Activated gamma-delta T cell (primary cell): ENCODE measurements at regions not wholly inside any gene's neighbourhood (a gene's known extent, or its start where the extent isn't known, plus 50 kb on each side); places are given as distances from the start of the nearest gene placed in this dataset.
"Not testable (repeated sequence)": the region's sequence is repeated elsewhere in the genome, so short reads cannot be mapped to it uniquely, and the experiment has no call there.

ENCODE experiments used
- DNase-seq: peaks from one replicate; lab custom pipeline; 2025; lab: John Stamatoyannopoulos, UW

DNA sequence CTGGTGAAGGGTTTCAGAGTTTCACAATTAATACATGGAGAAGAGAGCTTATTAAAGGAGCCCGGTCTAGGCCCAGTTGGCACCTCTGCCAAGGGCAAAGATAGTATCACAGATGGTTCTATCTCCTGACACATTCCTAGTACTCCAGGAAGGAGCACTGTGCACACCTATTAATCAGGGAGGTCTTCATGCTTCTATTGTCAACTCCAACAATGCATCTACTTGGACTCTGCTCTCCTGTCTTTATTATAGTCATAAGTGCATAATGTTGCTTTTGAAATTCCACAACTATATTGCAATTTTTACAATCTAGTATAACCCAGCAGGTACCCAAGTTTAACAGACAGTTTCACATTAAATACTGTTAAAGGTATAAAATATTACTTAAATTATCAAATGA is 174.5 kb upstream of the TSC22D1 start:
- no peak for DNase-seq

DNA sequence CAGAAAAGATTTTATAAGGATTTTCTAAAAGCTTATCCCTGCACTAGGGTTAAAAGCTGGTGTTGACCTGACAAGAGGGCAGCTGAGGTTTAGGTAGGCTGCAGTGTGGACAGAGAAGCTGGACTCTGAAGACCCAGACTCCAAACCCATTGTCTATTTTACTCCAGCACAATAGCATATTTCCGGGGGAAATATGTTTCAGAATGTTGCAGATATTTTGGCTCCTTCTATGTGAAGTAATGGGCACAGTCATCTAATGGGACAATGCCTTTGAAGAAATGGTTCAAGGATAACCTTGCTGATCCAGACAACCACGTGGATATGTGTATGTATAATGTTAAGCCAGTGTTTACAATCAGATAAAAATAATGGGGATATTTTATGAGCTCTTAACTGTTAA is 173.8 kb upstream of the TSC22D1 start:
- no peak for DNase-seq

- no peak for DNase-seq
Observed at GRCh38 chr13:44748439-44748838, 172.3 kb upstream of the TSC22D1 start.

- DNase-seq = no peak
Observed at GRCh38 chr13:44747179-44747578, 171.0 kb upstream of the TSC22D1 start.

DNA sequence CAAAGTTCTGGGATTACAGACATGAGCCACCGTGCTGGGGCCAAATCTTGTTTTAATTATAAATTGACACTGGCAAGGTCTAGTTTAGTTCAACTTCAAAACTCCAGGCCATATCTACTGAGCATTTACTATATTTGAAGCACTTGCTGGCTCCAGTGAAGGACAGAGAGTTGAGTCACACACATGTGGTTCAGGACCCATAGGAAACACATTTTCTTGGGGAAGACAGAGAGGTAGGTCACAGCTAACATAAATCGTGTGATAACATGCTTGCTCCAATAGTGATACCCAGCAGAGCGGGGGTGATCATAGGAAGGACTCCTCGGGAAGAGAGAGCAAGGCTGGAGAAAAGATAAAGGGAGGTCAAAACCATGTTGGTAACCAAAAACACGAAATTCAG is 170.6 kb upstream of the TSC22D1 start:
- no peak for DNase-seq

GRCh38 chr13:44744880-44745633 is 168.9 kb upstream of the TSC22D1 start:
- no peak for DNase-seq

DNA sequence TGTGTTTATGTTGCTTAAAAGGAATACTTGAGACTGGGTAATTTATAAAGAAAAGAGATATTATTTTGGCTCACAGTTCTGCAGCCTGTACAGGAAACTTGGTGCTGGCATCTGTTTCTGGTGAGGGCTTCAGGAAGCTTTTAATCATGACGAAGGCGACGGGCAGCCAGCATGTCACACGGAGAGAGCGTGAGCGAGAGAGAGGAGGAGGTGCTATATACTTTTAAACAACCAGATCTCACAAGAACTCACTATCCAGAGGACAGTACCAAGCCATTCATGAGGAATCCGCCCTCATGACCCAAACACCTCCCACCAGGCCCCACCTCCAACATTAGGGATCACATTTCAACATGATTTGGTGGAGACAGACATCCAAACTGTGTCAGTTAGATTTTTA is 163.4 kb upstream of the TSC22D1 start:
- no peak for DNase-seq

- DNase-seq = no peak
Observed at GRCh38 chr13:44739120-44739519, 163.0 kb upstream of the TSC22D1 start.

DNA sequence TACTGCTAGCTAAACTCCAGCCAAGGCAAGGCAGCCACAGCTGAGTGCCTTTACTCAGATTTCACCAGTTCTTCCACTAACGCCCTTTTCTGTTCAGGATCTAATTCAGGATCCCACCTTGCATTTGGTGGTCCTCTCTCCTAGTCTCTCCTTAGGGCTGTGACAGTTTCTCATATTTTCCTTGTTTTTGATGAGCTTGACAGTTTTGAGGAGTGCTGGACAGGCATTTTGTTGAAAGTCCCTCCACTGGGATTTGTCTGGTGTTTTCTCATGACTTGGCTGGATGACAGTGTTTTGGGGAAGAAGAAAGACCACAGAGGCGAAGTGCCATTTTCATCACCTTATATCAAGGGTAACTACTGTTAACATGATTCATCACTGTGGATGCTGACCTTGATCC is 162.3 kb upstream of the TSC22D1 start:
- no peak for DNase-seq

DNA sequence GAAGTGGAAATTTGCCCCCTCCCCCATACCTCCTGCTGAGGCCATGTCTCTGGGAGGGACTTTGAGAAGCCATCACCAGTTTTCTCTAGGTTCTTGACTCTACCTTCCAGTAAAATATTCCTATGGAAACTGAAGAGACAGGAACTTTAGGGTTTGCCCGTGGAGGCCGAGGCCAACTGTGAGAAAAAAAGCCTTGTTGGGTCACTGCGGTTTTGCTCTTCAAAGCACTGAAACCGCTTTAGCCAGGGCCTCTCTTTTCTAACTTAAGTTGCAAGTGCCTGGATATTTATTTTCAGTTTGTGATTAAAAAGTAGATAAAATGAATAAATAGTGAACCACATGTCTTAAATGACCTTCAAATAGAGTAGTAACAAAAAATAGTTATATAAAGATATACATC is 159.7 kb upstream of the TSC22D1 start:
- no peak for DNase-seq

DNA sequence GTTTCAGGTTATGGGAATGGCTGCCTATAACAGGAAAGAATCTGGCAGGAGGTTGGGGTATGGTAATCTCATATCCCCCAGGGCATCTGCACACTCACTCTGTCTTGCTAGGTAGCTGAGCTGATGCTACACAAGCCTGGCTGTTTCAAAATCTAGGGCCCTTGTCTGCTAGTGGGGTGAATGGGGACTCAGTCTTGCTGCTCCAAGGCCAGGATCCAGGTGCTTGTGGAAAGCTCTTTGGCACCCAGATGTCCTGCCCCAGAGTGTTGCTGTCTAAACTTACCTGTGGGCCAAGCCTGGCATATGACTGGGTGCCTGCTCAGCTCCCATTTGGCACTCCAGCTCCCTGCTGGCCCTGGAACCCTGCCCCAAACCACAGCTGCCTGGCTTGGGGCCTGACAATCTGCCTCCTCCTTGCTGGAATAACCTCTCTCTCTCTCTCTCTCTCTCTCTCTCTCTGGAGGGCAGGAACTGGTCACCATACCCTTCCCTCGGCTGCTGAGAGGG is 158.1 kb upstream of the TSC22D1 start:
- no peak for DNase-seq

- DNase-seq = no peak
Observed at GRCh38 chr13:44732503-44733098, 156.5 kb upstream of the TSC22D1 start.

DNA sequence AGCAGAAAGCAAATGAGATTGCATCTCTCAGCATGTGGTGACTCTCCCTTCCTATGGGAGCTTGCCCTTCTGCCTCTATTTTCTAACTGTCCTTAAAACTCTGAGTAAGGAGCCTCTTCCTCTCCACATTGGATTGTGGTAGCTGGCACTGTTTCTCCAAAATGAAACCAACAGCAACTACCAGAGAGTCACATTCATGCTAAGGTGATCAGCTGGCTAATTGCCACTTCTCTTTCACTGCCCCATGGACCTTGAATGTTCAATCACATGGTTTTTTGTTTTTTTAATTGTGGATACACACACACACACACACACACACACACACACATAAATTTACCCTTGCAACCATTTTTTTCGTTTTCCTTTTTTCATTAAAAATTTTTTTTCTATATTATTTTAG is 154.7 kb upstream of the TSC22D1 start:
- no peak for DNase-seq

DNA sequence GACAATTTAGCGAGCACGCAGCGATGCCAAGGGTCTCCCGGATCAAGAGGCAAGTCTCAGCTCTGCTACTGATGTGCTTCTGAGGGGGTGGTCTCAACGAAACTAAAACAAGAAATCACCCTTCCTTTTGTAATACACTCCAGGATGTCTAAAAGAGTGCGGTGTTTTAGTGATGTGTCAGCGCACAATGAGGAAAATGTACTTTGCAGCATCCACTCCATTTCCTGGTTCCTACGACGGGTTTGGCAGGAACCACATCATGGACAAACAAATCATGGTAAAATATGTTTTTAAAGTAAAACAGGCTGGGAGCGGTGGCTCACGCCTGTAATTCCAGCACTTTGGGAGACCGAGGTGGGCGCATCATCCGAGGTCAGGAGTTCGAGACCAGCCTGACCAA is 154.0 kb upstream of the TSC22D1 start:
- no peak for DNase-seq

- DNase-seq = not testable (repeated sequence)
Observed at GRCh38 chr13:44727591-44727990, 151.5 kb upstream of the TSC22D1 start.

DNA sequence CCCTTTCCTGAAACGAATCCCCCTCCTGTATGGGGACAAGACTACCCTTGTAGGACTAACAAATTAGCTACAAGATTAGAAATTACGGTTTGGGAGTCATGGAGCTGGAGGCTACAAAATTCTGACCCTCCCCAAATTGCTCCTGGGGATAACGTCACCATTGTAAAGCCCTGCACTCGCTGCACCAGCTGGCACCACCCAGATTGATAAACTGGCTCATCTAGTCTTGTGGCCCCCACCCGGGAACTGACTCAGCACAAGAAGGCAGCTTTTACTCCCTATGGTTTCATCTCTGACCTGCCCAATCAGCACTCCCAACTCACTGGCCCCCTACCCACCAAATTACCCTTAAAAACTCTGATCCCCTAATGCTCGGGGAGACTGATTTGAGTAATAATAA is 150.6 kb upstream of the TSC22D1 start:
- DNase-seq = no peak

- DNase-seq = no peak
Observed at GRCh38 chr13:44726214-44726613, 150.1 kb upstream of the TSC22D1 start.

DNA sequence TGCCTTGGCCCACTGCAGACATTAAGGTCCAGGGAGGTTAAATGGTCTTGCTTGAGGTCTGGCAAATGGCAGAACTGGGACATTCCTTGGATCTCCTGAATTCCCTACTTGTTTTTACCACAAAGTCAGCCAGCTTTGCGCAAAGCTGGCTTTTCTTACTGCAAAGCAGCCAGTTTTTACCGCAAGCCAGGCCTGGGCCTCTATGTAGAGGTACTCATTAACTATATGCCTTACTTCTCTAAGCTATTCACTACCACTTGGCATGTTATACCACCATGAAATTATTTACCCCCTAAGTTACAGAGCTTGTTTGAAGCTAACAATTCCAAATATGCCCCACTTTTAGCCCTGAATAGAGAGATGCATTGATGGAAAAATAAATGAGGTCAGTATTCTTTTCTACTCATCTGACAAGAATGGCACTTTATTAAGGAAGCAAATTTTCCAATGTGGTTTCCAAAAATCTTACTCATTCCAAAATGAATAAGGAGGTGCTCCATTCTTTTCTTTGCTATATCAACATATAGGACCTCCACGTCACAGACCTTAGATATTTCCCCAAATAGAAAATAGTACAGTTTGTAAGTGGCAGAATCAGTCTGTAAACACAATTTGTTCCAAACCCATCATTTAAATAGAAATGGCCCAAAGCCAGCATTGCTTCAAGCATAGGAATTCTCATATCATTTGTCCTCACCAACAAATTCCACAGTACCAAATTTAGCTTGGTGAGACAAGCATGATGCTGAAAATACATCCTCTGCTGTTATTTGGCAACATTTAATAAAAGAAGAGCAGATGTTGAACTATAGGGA is 143.9 kb upstream of the TSC22D1 start:
- DNase-seq = no peak

DNA sequence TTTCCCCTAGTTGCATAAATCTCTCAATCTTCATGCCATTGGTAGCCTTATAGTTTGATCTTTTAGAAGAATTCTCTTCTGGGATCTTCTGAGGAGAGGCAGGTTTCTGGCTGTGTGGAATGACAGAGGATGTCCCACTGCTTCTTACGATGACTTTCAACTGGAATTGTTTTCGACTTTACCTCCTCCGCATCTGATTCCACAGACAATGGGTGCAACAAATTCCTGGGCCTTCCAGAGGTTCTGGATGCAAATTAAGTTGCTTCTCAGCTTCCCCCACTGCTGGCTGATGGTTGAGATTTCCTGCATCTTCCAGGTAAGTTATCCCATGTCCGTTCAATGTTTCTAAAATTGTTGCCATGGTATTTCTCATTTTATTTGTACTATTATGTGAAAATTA is 142.3 kb upstream of the TSC22D1 start:
- no peak for DNase-seq

DNA sequence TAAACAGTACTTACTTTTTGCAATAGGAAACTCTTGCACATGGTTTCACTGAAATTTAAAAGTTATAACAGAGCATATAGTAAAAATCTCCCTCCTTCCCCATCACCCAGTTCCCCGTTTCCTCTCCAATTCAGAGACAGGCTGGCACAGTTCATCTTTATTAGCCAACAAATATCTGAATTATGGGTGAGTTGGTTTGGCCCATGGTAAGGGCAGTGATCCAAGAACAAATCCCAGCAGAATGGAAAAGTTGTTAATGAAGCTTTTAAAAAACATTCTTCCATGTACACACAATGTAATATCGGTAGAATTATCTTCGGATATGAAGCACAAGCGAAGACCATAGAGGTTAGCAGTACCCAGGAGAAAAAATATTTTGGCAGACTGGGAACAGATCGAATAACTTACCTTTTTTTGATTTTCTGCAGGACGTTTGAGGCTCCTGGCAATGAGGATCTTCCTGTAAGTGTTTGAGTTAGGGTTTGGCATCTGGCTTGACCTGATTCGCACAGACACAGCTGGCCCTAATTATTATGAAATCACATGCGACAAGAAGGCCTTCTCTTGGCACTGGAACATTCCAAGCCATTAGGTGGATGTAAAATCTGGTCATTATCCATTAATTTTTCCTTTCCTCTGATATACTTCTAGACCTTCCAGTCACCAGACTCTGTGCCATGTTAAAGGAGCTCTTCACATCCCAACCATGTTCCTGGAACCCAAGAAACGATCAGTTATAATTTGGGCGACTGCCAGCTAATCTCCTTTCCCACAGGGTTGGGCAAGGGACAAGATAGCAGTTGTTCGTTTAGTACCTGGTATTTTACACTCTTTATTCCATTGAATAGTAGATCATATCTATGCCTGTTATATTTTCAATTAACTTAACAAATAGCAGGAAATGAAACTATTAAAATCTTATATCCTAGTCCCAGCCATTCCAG is 139.4 kb upstream of the TSC22D1 start:
- DNase-seq = no peak

DNA sequence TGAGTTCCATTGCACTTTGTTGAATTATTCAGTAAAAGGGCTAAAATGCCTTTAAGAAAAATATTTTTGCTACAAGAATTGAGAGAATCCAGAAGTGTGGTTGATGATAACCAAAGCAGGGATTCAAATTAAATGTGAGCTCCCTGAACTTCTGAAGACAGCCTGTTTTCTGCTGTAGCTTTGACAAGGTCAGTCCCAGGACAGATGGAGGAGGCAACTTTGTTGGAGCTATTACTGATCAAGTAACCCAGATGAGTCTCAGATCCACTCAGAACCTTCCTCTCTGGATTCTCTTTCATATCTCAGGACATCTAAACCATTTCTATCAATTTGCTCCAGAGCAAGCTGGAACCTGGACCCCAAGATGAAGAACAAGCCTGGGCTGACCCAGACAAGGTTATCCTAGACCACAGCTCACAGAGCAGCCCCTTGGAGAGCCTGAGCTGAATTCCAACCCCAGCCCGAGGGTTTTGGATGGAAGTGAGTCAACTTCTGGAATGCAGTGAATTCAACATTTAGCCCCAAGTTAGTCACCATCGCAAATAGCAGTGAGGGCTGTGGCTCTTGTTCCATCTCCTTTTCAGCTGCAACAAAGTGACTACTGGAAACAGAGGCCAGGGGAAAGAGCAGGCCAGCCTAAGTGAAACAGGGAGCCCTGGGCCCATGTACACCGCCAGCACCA is 137.8 kb upstream of the TSC22D1 start:
- DNase-seq = no peak
